22Rv1 (cell line): ENCODE measurements at regions not wholly inside any gene's neighbourhood (a gene's known extent, or its start where the extent isn't known, plus 50 kb on each side); places are given as distances from the start of the nearest gene placed in this dataset.

Experiments used
- CTCF ChIP-seq: fragments of 450-650 bp; IDR thresholded peaks from 2 replicates; pipeline ENCODE4 v1.5.1; 2017; ENCODE audit warnings: mild to moderate bottlenecking
- ZFX ChIP-seq: fragments of 450-650 bp; IDR thresholded peaks from 2 replicates; pipeline ENCODE4 v1.6.1; 2017; ENCODE audit warnings: antibody characterized with exemption, borderline replicate concordance

- TF ChIP-seq CTCF (no peak), ZFX (no peak)
Observed at GRCh38 chr10:2262333-2262732, 525.0 kb upstream of the ADARB2 start.
